ENCODE measurements at regions not wholly inside any gene's neighbourhood (a gene's known extent, or its start where the extent isn't known, plus 50 kb on each side); places are given as distances from the start of the nearest gene placed in this dataset.

GRCh38 chr12:111233786-111234185, 135.1 kb downstream of the PHETA1 start:
- H3K4me3 ChIP-seq: no peak overlapping the region
- H3K36me3 ChIP-seq: no peaks in the 10 kb centered on the region
- H3K27me3 ChIP-seq: no peaks in the 10 kb centered on the region
- H3K4me1 ChIP-seq: no peaks in the 10 kb centered on the region
- DNase-seq: no peak
- H3K9me3 ChIP-seq: no peaks in the 10 kb centered on the region
- intact Hi-C loops (cut with DNase I; ENCODE audit: low total_unique reads): no loop called here
- no peak for TF ChIP-seq POLR2A (IDR thresholded peaks at IDR 0.05)
- TF ChIP-seq CTCF (IDR thresholded peaks at IDR 0.05): no peak
- H3K27ac ChIP-seq: no peak overlapping the region

GRCh38 chr12:111230649-111231048, 138.2 kb downstream of the PHETA1 start:
- H3K4me3 ChIP-seq: no peak overlapping the region
- no peak overlapping the region for H3K27ac ChIP-seq
- intact Hi-C loops (cut with DNase I; ENCODE audit: low total_unique reads): no loop called here
- no peaks in the 10 kb centered on the region for H3K9me3 ChIP-seq
- no peaks in the 10 kb centered on the region for H3K36me3 ChIP-seq
- DNase-seq: no peak
- TF ChIP-seq CTCF (IDR thresholded peaks at IDR 0.05) (no peak), POLR2A (IDR thresholded peaks at IDR 0.05) (no peak)
- H3K27me3 ChIP-seq: no peaks in the 10 kb centered on the region
- no peaks in the 10 kb centered on the region for H3K4me1 ChIP-seq

- Histone ChIP-seq H3K4me3 (no peak overlapping the region), H3K27me3 (no peaks in the 10 kb centered on the region), H3K36me3 (no peaks in the 10 kb centered on the region), H3K27ac (no peak overlapping the region), H3K4me1 (no peaks in the 10 kb centered on the region), H3K9me3 (no peaks in the 10 kb centered on the region)
- DNase-seq: no peak
- TF ChIP-seq CTCF (IDR thresholded peaks at IDR 0.05) (no peak), POLR2A (IDR thresholded peaks at IDR 0.05) (no peak)
- intact Hi-C loops (cut with DNase I; ENCODE audit: low total_unique reads): no loop called here
Observed at GRCh38 chr12:111228916-111229666, 139.8 kb downstream of the PHETA1 start.

GRCh38 chr12:111227476-111228420, 141.1 kb downstream of the PHETA1 start:
- Histone ChIP-seq H3K4me3 (no peak overlapping the region), H3K27me3 (no peaks in the 10 kb centered on the region), H3K27ac (no peak overlapping the region), H3K4me1 (no peaks in the 10 kb centered on the region), H3K9me3 (no peaks in the 10 kb centered on the region), H3K36me3 (no peaks in the 10 kb centered on the region)
- intact Hi-C loops (cut with DNase I; ENCODE audit: low total_unique reads): no loop called here
- no peak for DNase-seq
- TF ChIP-seq POLR2A (IDR thresholded peaks at IDR 0.05) (no peak), CTCF (IDR thresholded peaks at IDR 0.05) (no peak)

GRCh38 chr12:111226680-111227079, 142.2 kb downstream of the PHETA1 start:
- Histone ChIP-seq H3K4me3 (no peak overlapping the region), H3K4me1 (no peaks in the 10 kb centered on the region), H3K9me3 (no peaks in the 10 kb centered on the region), H3K27ac (no peak overlapping the region), H3K36me3 (no peaks in the 10 kb centered on the region), H3K27me3 (no peaks in the 10 kb centered on the region)
- TF ChIP-seq CTCF (IDR thresholded peaks at IDR 0.05): no peak
- TF ChIP-seq POLR2A (IDR thresholded peaks at IDR 0.05): no peak
- no peak for DNase-seq
- intact Hi-C loops (cut with DNase I; ENCODE audit: low total_unique reads): no loop called here

Measured in uterus (tissue), 3 donors.